Mesothelial cell of epicardium (in vitro differentiated cells): ENCODE measurements at regions not wholly inside any gene's neighbourhood (a gene's known extent, or its start where the extent isn't known, plus 50 kb on each side); places are given as distances from the start of the nearest gene placed in this dataset.

Source experiments
- DNase-seq, 2 experiments: peaks; one replicate each; pipeline ENCODE4 v3.0.0; 2021; ENCODE audit warnings: low spot score in 2 of 2; ENCODE audit not compliant: unreplicated experiment in 2 of 2
- H3K27ac Mint-ChIP-seq: 2 replicates; pipeline ENCODE4 v1.8.0; 2021; ENCODE audit warnings: mixed read lengths
- H3K27me3 Mint-ChIP-seq: 2 replicates; pipeline ENCODE4 v1.8.0; 2021; ENCODE audit warnings: low read depth, mixed read lengths
- H3K36me3 Mint-ChIP-seq: 2 replicates; pipeline ENCODE4 v1.8.0; 2021; ENCODE audit warnings: mixed read lengths
- H3K4me1 Mint-ChIP-seq: 2 replicates; pipeline ENCODE4 v1.8.0; 2021; ENCODE audit warnings: mixed read lengths
- H3K4me3 Mint-ChIP-seq: 2 replicates; pipeline ENCODE4 v1.8.0; 2021; ENCODE audit warnings: mild to moderate bottlenecking, moderate library complexity, mixed read lengths
- H3K9me3 Mint-ChIP-seq: 2 replicates; pipeline ENCODE4 v1.8.0; 2021; ENCODE audit warnings: mixed read lengths
- TF ChIP-seq, protein P1 (sequence below): fragments of 200-600 bp; sonication (generic); IDR thresholded peaks from one replicate; pipeline ENCODE4 v1.5.0; 2021; ENCODE audit warnings: antibody characterized with exemption; ENCODE audit not compliant: unreplicated experiment

- Mint-ChIP-seq H3K9me3 (peaks cover 8% of the 10 kb centered on the region), H3K4me3 (no peak overlapping the region), H3K27ac (no peak overlapping the region), H3K36me3 (no peaks in the 10 kb centered on the region), H3K27me3 (no peaks in the 10 kb centered on the region), H3K4me1 (peaks cover 2% of the 10 kb centered on the region)
- TF ChIP-seq, protein P1, sequence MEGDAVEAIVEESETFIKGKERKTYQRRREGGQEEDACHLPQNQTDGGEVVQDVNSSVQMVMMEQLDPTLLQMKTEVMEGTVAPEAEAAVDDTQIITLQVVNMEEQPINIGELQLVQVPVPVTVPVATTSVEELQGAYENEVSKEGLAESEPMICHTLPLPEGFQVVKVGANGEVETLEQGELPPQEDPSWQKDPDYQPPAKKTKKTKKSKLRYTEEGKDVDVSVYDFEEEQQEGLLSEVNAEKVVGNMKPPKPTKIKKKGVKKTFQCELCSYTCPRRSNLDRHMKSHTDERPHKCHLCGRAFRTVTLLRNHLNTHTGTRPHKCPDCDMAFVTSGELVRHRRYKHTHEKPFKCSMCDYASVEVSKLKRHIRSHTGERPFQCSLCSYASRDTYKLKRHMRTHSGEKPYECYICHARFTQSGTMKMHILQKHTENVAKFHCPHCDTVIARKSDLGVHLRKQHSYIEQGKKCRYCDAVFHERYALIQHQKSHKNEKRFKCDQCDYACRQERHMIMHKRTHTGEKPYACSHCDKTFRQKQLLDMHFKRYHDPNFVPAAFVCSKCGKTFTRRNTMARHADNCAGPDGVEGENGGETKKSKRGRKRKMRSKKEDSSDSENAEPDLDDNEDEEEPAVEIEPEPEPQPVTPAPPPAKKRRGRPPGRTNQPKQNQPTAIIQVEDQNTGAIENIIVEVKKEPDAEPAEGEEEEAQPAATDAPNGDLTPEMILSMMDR, result peak; percentile 68
- DNase-seq, result no peak
Measured at GRCh38 chr3:99499235-99500158, 138.9 kb upstream of the COL8A1 start.

DNA sequence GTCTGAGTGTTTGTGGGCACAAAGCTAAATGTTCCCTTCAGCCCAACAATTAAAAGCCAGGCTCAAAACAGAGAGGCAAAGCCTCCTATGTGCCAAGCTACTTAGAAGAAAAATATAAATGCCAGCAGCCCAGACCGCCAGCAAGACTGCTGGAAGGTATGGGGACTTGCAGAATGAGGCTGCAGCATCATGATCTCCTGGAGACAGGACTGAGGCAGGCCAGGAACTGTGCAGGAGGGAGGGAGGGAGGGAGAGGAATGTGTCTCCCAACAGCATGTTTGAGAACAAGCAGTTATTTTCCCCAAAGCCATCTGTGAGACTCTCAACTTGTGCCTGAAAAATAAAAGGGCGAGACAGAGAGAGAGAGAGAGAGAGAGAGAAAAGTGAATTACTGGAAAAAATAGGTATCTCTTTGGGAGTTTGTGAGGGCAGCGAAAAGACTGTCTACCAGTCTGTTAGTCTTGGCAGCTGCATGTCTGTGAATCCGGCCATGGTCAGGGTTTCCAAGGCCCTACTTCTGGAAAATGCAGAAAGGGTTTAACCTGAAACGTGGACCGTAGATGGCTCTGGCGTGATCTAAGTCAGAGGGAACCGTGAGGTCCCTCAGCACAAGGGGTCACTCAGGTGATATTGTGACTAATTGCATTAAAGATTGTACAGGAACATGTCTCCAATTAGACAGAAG lies 139.7 kb upstream of the COL8A1 start:
- Mint-ChIP-seq H3K4me1 (peaks cover 2% of the 10 kb centered on the region), H3K9me3 (peaks cover 8% of the 10 kb centered on the region), H3K27ac (no peak overlapping the region), H3K36me3 (no peaks in the 10 kb centered on the region), H3K4me3 (no peak overlapping the region), H3K27me3 (no peaks in the 10 kb centered on the region)
- DNase-seq, result no peak
- TF ChIP-seq, protein P1, result no peak

DNA sequence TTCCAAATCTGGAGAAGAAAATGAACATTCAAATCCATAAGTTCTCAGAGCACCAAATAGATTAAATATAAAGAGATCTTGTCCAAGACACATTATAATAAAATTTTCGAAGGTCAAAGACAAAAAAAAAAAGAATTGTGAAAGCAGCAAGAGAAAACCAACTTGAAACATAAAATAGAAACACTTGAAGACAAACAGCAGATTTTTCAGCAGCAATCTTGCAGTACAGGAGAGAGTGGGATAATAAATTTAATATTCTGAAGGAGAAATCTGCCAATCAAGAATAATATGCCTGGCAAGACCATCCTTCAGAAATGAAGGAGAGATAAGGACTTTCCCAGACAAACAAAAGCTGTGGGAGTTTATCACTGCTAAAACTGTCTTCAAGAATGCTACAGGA lies 150.5 kb upstream of the COL8A1 start:
- H3K9me3 Mint-ChIP-seq, result peaks cover 40% of the 10 kb centered on the region
- no peaks in the 10 kb centered on the region for H3K4me1 Mint-ChIP-seq
- H3K36me3 Mint-ChIP-seq, result no peaks in the 10 kb centered on the region
- H3K27ac Mint-ChIP-seq, result no peak overlapping the region
- TF ChIP-seq, protein P1, result no peak
- DNase-seq, result no peak
- H3K4me3 Mint-ChIP-seq, result no peak overlapping the region
- no peaks in the 10 kb centered on the region for H3K27me3 Mint-ChIP-seq

- TF ChIP-seq, protein P1, result no peak
- no peak for DNase-seq
- no peak overlapping the region for H3K27ac Mint-ChIP-seq
- H3K27me3 Mint-ChIP-seq, result no peaks in the 10 kb centered on the region
- no peaks in the 10 kb centered on the region for H3K4me1 Mint-ChIP-seq
- no peak overlapping the region for H3K4me3 Mint-ChIP-seq
- no peaks in the 10 kb centered on the region for H3K36me3 Mint-ChIP-seq
- H3K9me3 Mint-ChIP-seq, result peaks cover 31% of the 10 kb centered on the region
Measured at GRCh38 chr3:99485286-99485685, 153.1 kb upstream of the COL8A1 start.

- Mint-ChIP-seq H3K4me3 (no peak overlapping the region), H3K4me1 (no peaks in the 10 kb centered on the region), H3K27ac (no peak overlapping the region), H3K36me3 (no peaks in the 10 kb centered on the region), H3K27me3 (no peaks in the 10 kb centered on the region), H3K9me3 (peaks cover 27% of the 10 kb centered on the region)
- TF ChIP-seq, protein P1, result no peak
- no peak for DNase-seq
Measured at GRCh38 chr3:99484871-99485270, 153.5 kb upstream of the COL8A1 start.
